WTC11 (cell line): ENCODE measurements at regions not wholly inside any gene's neighbourhood (a gene's known extent, or its start where the extent isn't known, plus 50 kb on each side); places are given as distances from the start of the nearest gene placed in this dataset.

Experiments
- ATAC-seq: fragments of 200-7000 bp; cut with Tn5 transposase; 2 replicates; pipeline ENCODE4 v1.10.0; 2021; ENCODE audit warnings: mild to moderate bottlenecking, moderate library complexity
- CTCF ChIA-PET: fragments of 300-600 bp; sonication (Branson Sonifier 250); formaldehyde crosslinking; loops from one replicate; lab custom pipeline; 2021; ENCODE audit warnings: antibody characterized with exemption; lab: Charles Lee
- POLR2A ChIA-PET: fragments of 350-600 bp; sonication (Branson Sonifier 250); formaldehyde crosslinking; loops from one replicate; lab custom pipeline; 2021; ENCODE audit warnings: antibody characterized with exemption; lab: Charles Lee
- DNase-seq: peaks from one replicate; pipeline ENCODE4 v3.0.0; 2021; ENCODE audit warnings: low spot score
- H3K27ac Mint-ChIP-seq: 2 replicates; pipeline ENCODE4 v1.8.0; 2021; ENCODE audit warnings: mixed read lengths
- H3K27me3 Mint-ChIP-seq: 2 replicates; pipeline ENCODE4 v1.8.0; 2021; ENCODE audit warnings: low read depth, mild to moderate bottlenecking, moderate library complexity, mixed read lengths
- H3K36me3 Mint-ChIP-seq: 2 replicates; pipeline ENCODE4 v1.8.0; 2021; ENCODE audit warnings: mixed read lengths
- H3K4me1 Mint-ChIP-seq: 2 replicates; pipeline ENCODE4 v1.8.0; 2022; ENCODE audit warnings: mixed read lengths
- H3K4me3 Mint-ChIP-seq: 2 replicates; pipeline ENCODE4 v1.8.0; 2021; ENCODE audit warnings: mild to moderate bottlenecking, moderate library complexity, mixed read lengths
- H3K9me3 Mint-ChIP-seq: 2 replicates; pipeline ENCODE4 v1.8.0; 2021; ENCODE audit warnings: mixed read lengths
- CREM ChIP-seq: sonication (generic); formaldehyde crosslinking; IDR thresholded peaks from 2 replicates; pipeline ENCODE4 v1.8.1; 2022; ENCODE audit warnings: mild to moderate bottlenecking, missing genetic modification reagents, moderate library complexity
- GTF2I ChIP-seq: fragments of 250-450 bp; sonication (Bioruptor Pico); conservative IDR thresholded peaks from 2 replicates; pipeline ENCODE4 v1.4.0; 2021; ENCODE audit warnings: mild to moderate bottlenecking
- IRF2 ChIP-seq: sonication (generic); formaldehyde crosslinking; IDR thresholded peaks from 2 replicates; pipeline ENCODE4 v1.8.0; 2022; ENCODE audit warnings: low read depth, missing genetic modification reagents, borderline replicate concordance
- RELA ChIP-seq: sonication (generic); formaldehyde crosslinking; IDR thresholded peaks from 2 replicates; pipeline ENCODE4 v1.8.1; 2022; ENCODE audit warnings: missing genetic modification reagents, mild to moderate bottlenecking, borderline replicate concordance
- SMAD3 ChIP-seq: sonication (generic); formaldehyde crosslinking; IDR thresholded peaks from 2 replicates; pipeline ENCODE4 v1.8.0; 2022; ENCODE audit warnings: missing genetic modification reagents, mild to moderate bottlenecking, borderline replicate concordance
- SOX15 ChIP-seq: fragments of 250-450 bp; sonication (Bioruptor Pico); IDR thresholded peaks from 2 replicates; pipeline ENCODE4 v1.9.0; 2021; ENCODE audit warnings: mild to moderate bottlenecking
- SP1 ChIP-seq: sonication (generic); formaldehyde crosslinking; conservative IDR thresholded peaks from 2 replicates; pipeline ENCODE4 v1.8.1; 2022; ENCODE audit warnings: missing genetic modification reagents
- TCF7 ChIP-seq: sonication (generic); formaldehyde crosslinking; IDR thresholded peaks from 2 replicates; pipeline ENCODE4 v1.8.0; 2022; ENCODE audit warnings: mild to moderate bottlenecking, low read depth, missing genetic modification reagents, moderate library complexity
- TEAD1 ChIP-seq: sonication (generic); formaldehyde crosslinking; IDR thresholded peaks from 2 replicates; pipeline ENCODE4 v1.8.0; 2022; ENCODE audit warnings: mild to moderate bottlenecking, missing genetic modification reagents
- TP53 ChIP-seq: sonication (generic); formaldehyde crosslinking; IDR thresholded peaks from 2 replicates; pipeline ENCODE4 v1.8.1; 2023; ENCODE audit warnings: mild to moderate bottlenecking, missing genetic modification reagents
- TF ChIP-seq, protein P1 (sequence below): sonication (generic); formaldehyde crosslinking; conservative IDR thresholded peaks from 2 replicates; pipeline ENCODE4 v1.8.1; 2022; ENCODE audit warnings: mild to moderate bottlenecking, missing genetic modification reagents
- TF ChIP-seq, protein P2 (sequence below): fragments of 250-450 bp; sonication (Bioruptor Pico); IDR thresholded peaks from 2 replicates; pipeline ENCODE4 v1.9.0; 2021; ENCODE audit warnings: mild to moderate bottlenecking
- TF ChIP-seq, protein P3 (sequence below): fragments of 250-450 bp; sonication (Bioruptor Pico); IDR thresholded peaks from 2 replicates; pipeline ENCODE4 v1.9.0; 2021; ENCODE audit warnings: mild to moderate bottlenecking
- TF ChIP-seq, protein P4 (sequence below): sonication (generic); formaldehyde crosslinking; IDR thresholded peaks from 2 replicates; pipeline ENCODE4 v1.8.0; 2022; ENCODE audit warnings: mild to moderate bottlenecking, missing genetic modification reagents
- TF ChIP-seq, protein P5 (sequence below): fragments of 200-600 bp; IDR thresholded peaks from 2 replicates; pipeline ENCODE4 v1.8.0; 2022; ENCODE audit warnings: antibody characterized with exemption
- TF ChIP-seq, protein P6 (sequence below): fragments of 250-450 bp; sonication (Bioruptor Pico); IDR thresholded peaks from 2 replicates; pipeline ENCODE4 v1.8.0; 2021; ENCODE audit warnings: mild to moderate bottlenecking
- TF ChIP-seq, protein P7 (sequence below): sonication (generic); formaldehyde crosslinking; IDR thresholded peaks from 2 replicates; pipeline ENCODE4 v1.8.1; 2023; ENCODE audit warnings: mild to moderate bottlenecking, missing genetic modification reagents
- TF ChIP-seq, protein P8 (sequence below): sonication (generic); formaldehyde crosslinking; IDR thresholded peaks from 2 replicates; pipeline ENCODE4 v1.8.1; 2023; ENCODE audit warnings: mild to moderate bottlenecking, missing genetic modification reagents

DNA sequence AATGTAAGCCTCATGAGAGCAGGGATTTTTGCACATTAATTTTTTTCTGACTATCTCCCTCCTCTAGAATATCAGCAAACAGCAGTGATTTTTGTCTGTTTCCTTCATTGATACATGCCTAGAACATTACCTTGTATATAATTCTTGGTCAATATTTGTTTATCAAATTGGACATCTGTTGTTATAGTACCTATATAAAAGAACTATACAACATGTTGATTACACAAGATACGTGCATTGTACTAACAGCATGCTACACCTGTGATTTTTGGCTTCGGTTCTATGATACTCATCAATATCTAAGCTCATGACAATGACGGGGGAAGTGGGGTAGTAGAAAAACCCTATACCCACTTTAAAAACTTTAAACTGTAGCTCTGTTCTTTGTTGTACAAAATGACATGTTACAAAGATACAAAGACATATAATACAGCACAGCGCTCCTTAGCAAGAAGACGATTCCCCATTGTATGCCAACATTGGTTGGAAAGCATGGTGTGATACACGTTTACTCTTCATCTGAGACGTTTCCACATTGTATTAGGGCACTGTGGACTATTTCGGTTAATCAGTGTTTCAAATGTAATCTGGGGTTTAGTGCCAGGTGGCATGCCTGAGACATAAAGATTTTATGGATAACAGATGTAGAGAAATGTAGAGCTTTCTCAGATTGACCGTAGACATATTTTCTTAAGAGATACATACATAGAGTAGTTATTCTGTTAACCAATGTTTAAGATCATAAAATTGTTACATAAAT is 70.5 kb upstream of the FOXP2 start:
- peaks cover 6% of the 10 kb centered on the region; the same call in 1 of the 2 replicates for H3K4me1 Mint-ChIP-seq
- TF ChIP-seq IRF2 (CRISPR knock-in tag), result no peak
- no peak for TF ChIP-seq SP1 (CRISPR knock-in tag)
- no peak for TF ChIP-seq SMAD3 (CRISPR knock-in tag)
- TF ChIP-seq, protein P1, sequence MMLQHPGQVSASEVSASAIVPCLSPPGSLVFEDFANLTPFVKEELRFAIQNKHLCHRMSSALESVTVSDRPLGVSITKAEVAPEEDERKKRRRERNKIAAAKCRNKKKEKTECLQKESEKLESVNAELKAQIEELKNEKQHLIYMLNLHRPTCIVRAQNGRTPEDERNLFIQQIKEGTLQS (CRISPR knock-in tag), result no peak
- no peak for TF ChIP-seq TCF7 (CRISPR knock-in tag)
- TF ChIP-seq RELA (CRISPR knock-in tag), result no peak
- no peak for TF ChIP-seq CREM (CRISPR knock-in tag)
- TF ChIP-seq TP53 (CRISPR knock-in tag), result no peak
- TF ChIP-seq, protein P2, sequence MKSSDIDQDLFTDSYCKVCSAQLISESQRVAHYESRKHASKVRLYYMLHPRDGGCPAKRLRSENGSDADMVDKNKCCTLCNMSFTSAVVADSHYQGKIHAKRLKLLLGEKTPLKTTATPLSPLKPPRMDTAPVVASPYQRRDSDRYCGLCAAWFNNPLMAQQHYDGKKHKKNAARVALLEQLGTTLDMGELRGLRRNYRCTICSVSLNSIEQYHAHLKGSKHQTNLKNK (CRISPR knock-in tag), result no peak
- TF ChIP-seq, protein P3, sequence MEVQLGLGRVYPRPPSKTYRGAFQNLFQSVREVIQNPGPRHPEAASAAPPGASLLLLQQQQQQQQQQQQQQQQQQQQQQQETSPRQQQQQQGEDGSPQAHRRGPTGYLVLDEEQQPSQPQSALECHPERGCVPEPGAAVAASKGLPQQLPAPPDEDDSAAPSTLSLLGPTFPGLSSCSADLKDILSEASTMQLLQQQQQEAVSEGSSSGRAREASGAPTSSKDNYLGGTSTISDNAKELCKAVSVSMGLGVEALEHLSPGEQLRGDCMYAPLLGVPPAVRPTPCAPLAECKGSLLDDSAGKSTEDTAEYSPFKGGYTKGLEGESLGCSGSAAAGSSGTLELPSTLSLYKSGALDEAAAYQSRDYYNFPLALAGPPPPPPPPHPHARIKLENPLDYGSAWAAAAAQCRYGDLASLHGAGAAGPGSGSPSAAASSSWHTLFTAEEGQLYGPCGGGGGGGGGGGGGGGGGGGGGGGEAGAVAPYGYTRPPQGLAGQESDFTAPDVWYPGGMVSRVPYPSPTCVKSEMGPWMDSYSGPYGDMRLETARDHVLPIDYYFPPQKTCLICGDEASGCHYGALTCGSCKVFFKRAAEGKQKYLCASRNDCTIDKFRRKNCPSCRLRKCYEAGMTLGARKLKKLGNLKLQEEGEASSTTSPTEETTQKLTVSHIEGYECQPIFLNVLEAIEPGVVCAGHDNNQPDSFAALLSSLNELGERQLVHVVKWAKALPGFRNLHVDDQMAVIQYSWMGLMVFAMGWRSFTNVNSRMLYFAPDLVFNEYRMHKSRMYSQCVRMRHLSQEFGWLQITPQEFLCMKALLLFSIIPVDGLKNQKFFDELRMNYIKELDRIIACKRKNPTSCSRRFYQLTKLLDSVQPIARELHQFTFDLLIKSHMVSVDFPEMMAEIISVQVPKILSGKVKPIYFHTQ (CRISPR knock-in tag), result no peak
- TF ChIP-seq, protein P4, sequence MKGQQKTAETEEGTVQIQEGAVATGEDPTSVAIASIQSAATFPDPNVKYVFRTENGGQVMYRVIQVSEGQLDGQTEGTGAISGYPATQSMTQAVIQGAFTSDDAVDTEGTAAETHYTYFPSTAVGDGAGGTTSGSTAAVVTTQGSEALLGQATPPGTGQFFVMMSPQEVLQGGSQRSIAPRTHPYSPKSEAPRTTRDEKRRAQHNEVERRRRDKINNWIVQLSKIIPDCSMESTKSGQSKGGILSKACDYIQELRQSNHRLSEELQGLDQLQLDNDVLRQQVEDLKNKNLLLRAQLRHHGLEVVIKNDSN (CRISPR knock-in tag), result no peak
- no peak for TF ChIP-seq GTF2I
- TF ChIP-seq, protein P5, sequence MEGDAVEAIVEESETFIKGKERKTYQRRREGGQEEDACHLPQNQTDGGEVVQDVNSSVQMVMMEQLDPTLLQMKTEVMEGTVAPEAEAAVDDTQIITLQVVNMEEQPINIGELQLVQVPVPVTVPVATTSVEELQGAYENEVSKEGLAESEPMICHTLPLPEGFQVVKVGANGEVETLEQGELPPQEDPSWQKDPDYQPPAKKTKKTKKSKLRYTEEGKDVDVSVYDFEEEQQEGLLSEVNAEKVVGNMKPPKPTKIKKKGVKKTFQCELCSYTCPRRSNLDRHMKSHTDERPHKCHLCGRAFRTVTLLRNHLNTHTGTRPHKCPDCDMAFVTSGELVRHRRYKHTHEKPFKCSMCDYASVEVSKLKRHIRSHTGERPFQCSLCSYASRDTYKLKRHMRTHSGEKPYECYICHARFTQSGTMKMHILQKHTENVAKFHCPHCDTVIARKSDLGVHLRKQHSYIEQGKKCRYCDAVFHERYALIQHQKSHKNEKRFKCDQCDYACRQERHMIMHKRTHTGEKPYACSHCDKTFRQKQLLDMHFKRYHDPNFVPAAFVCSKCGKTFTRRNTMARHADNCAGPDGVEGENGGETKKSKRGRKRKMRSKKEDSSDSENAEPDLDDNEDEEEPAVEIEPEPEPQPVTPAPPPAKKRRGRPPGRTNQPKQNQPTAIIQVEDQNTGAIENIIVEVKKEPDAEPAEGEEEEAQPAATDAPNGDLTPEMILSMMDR, result no peak
- TF ChIP-seq, protein P6, sequence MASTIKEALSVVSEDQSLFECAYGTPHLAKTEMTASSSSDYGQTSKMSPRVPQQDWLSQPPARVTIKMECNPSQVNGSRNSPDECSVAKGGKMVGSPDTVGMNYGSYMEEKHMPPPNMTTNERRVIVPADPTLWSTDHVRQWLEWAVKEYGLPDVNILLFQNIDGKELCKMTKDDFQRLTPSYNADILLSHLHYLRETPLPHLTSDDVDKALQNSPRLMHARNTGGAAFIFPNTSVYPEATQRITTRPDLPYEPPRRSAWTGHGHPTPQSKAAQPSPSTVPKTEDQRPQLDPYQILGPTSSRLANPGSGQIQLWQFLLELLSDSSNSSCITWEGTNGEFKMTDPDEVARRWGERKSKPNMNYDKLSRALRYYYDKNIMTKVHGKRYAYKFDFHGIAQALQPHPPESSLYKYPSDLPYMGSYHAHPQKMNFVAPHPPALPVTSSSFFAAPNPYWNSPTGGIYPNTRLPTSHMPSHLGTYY (CRISPR knock-in tag), result no peak

DNA sequence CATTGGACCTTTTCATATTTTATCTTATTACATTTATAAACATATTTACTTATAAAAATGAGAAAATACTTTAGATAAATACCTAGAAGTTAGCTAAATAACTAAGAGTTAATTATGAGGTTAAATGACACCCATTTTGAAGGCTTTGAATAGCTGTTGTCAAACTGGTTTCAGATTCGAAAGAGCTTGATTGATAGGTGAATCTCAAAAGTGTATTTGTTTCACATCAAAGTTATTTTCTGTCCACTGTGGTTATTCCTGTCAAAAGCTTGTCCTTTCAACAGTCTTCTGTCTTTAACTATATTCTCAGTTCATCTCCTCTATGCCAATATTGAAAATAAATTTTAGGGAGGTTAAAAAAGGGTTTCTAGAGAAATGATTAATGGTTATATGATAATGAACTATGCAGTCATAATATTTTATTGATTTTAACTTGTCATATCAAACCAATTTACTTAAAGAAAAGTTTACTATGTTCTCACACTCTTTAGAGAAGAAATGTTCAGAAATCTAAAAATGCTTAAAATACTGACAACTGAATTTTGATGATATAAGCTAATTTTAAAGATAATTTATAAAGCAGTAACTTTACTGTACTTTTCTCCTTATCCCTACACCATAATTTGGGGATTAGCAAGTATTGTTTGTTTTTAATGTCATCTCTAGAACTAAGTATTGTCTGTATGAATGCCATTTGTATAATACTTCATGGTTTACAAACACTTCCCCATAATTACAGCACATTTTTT is 72.0 kb upstream of the FOXP2 start:
- Mint-ChIP-seq H3K9me3 (no peaks in the 10 kb centered on the region), H3K4me3 (no peak overlapping the region), H3K4me1 (peaks cover 6% of the 10 kb centered on the region; the same call in 1 of the 2 replicates), H3K27me3 (no peaks in the 10 kb centered on the region), H3K27ac (no peak overlapping the region), H3K36me3 (no peaks in the 10 kb centered on the region)
- ChIA-PET CTCF (no interaction called here), POLR2A (no interaction called here)
- ATAC-seq, result no peak
- no peak for DNase-seq
- TF ChIP-seq TP53 (CRISPR knock-in tag) (no peak), TEAD1 (CRISPR knock-in tag) (no peak), SOX15 (CRISPR knock-in tag) (no peak)
- TF ChIP-seq, protein P7, sequence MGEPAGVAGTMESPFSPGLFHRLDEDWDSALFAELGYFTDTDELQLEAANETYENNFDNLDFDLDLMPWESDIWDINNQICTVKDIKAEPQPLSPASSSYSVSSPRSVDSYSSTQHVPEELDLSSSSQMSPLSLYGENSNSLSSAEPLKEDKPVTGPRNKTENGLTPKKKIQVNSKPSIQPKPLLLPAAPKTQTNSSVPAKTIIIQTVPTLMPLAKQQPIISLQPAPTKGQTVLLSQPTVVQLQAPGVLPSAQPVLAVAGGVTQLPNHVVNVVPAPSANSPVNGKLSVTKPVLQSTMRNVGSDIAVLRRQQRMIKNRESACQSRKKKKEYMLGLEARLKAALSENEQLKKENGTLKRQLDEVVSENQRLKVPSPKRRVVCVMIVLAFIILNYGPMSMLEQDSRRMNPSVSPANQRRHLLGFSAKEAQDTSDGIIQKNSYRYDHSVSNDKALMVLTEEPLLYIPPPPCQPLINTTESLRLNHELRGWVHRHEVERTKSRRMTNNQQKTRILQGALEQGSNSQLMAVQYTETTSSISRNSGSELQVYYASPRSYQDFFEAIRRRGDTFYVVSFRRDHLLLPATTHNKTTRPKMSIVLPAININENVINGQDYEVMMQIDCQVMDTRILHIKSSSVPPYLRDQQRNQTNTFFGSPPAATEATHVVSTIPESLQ (CRISPR knock-in tag), result no peak
- TF ChIP-seq, protein P8, sequence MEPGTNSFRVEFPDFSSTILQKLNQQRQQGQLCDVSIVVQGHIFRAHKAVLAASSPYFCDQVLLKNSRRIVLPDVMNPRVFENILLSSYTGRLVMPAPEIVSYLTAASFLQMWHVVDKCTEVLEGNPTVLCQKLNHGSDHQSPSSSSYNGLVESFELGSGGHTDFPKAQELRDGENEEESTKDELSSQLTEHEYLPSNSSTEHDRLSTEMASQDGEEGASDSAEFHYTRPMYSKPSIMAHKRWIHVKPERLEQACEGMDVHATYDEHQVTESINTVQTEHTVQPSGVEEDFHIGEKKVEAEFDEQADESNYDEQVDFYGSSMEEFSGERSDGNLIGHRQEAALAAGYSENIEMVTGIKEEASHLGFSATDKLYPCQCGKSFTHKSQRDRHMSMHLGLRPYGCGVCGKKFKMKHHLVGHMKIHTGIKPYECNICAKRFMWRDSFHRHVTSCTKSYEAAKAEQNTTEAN (CRISPR knock-in tag), result no peak
- TF ChIP-seq, protein P2 (CRISPR knock-in tag), result no peak

More for the DNA sequence above, 70.5 kb upstream of the FOXP2 start:
- ChIA-PET CTCF (interaction anchor here (1.0 kb wide), 1 partner anchor 262 kb away, joined by 3 read pairs; no protein-coding TSS in a partner anchor), POLR2A (no interaction called here)
- no peak overlapping the region for H3K4me3 Mint-ChIP-seq
- no peaks in the 10 kb centered on the region for H3K27me3 Mint-ChIP-seq
- ATAC-seq (no peak), DNase-seq (no peak)
- H3K36me3 Mint-ChIP-seq, result no peaks in the 10 kb centered on the region
- no peaks in the 10 kb centered on the region for H3K9me3 Mint-ChIP-seq
- no peak overlapping the region for H3K27ac Mint-ChIP-seq
